ENCODE measurements at regions not wholly inside any gene's neighbourhood (a gene's known extent, or its start where the extent isn't known, plus 50 kb on each side); places are given as distances from the start of the nearest gene placed in this dataset.

DNA sequence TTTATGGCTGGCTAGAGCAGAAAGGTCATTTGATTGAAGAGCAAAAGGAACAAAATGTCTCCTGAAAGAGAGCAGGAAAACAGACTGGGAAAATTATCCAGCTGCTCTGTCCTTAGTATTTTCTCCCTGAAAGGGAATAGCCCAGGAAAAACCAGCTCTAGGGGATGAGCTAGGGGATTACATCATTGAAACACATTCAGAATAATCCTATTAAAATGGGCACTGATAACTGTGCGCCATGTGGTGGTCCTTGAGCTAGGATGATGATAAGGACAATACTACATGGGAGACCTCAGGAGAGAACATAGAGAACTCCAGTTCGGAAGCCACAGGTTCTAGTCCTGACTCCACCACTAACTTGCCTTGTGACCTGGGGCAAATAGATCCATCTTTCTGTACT is 873.8 kb downstream of the TYW1 start:
- H3K27ac ChIP-seq, result no peak overlapping the region
- no peaks in the 10 kb centered on the region for H3K4me1 ChIP-seq
- intact Hi-C loops (cut with DNase I; ENCODE audit: low total_unique reads), result no loop called here

DNA sequence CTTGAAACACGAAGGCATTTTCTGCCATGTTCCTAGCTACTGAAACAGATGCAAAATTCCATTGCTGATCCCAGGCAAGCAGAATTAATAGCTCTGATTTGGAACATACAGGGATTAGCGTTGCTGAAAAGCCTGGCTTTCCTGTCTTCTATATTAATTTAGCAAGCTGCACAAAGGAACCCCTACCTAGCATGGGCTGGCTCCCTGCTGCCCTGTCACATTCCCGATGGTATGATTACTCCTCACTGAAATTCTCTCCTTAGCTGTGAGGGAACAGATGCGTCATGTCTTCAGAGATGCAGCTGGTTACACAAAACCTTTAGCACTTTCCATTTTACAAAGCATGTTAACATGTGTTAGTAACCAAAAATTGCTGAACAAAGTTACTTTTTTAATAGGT is 878.9 kb downstream of the TYW1 start:
- Histone ChIP-seq H3K4me1 (no peaks in the 10 kb centered on the region), H3K36me3 (no peaks in the 10 kb centered on the region), H3K9me3 (no peaks in the 10 kb centered on the region), H3K4me3 (no peak overlapping the region), H3K27ac (no peak overlapping the region), H3K27me3 (no peaks in the 10 kb centered on the region)
- intact Hi-C loops (cut with DNase I; ENCODE audit: low total_unique reads), result no loop called here
- no peak for DNase-seq
- TF ChIP-seq, protein P1, sequence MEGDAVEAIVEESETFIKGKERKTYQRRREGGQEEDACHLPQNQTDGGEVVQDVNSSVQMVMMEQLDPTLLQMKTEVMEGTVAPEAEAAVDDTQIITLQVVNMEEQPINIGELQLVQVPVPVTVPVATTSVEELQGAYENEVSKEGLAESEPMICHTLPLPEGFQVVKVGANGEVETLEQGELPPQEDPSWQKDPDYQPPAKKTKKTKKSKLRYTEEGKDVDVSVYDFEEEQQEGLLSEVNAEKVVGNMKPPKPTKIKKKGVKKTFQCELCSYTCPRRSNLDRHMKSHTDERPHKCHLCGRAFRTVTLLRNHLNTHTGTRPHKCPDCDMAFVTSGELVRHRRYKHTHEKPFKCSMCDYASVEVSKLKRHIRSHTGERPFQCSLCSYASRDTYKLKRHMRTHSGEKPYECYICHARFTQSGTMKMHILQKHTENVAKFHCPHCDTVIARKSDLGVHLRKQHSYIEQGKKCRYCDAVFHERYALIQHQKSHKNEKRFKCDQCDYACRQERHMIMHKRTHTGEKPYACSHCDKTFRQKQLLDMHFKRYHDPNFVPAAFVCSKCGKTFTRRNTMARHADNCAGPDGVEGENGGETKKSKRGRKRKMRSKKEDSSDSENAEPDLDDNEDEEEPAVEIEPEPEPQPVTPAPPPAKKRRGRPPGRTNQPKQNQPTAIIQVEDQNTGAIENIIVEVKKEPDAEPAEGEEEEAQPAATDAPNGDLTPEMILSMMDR (IDR thresholded peaks at IDR 0.05), result no peak

More for the DNA sequence above, 873.8 kb downstream of the TYW1 start:
- DNase-seq, result no peak
- no peaks in the 10 kb centered on the region for H3K36me3 ChIP-seq
- no peak overlapping the region for H3K4me3 ChIP-seq
- TF ChIP-seq, protein P1 (IDR thresholded peaks at IDR 0.05), result no peak
- H3K27me3 ChIP-seq, result no peaks in the 10 kb centered on the region
- no peaks in the 10 kb centered on the region for H3K9me3 ChIP-seq

DNA sequence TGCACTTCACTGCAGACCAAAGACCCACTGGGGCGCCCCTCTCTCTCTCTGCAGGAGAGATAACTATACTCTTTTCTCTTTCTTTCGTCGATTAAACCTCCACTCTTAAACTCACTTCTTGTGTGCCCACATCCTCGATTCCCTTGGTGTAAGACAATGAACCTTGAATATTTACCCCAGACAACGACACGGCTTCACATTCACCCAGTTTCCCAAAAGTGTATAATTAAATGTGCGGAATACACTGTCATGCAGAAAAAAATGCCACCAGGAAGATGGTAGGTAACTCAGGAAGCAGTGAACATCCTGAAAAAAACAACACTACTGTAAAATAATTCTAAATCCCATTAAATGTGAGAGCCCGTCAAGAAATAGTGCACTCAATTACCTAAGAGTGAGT is 882.2 kb downstream of the TYW1 start:
- intact Hi-C loops (cut with DNase I; ENCODE audit: low total_unique reads), result no loop called here
- no peaks in the 10 kb centered on the region for H3K4me1 ChIP-seq
- TF ChIP-seq, protein P1 (IDR thresholded peaks at IDR 0.05), result no peak
- no peaks in the 10 kb centered on the region for H3K9me3 ChIP-seq
- no peaks in the 10 kb centered on the region for H3K27me3 ChIP-seq
- H3K4me3 ChIP-seq, result no peak overlapping the region
- H3K36me3 ChIP-seq, result no peaks in the 10 kb centered on the region
- no peak for DNase-seq
- no peak overlapping the region for H3K27ac ChIP-seq

DNA sequence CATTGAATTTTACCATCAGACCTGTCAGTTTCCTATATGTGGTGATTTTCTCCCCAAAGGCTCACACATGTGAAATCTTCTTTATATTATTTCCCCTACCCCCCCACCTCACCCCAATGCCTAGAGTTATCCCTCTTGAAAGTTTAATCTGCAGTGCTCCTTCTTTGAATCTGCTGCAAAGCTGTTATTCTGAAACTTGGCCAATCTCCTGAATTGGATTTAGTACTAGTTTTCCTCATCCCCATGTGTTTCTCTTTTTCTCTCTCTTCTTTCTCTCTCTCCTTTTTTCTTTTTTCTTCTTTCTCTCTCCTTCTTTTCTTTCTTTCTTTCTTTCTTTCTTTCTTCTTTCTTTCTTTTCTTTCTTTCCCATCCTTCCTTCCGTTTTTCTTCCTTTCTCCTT is 886.2 kb downstream of the TYW1 start:
- no peak for DNase-seq
- Histone ChIP-seq H3K27ac (no peak overlapping the region), H3K4me3 (no peak overlapping the region), H3K4me1 (no peaks in the 10 kb centered on the region), H3K9me3 (peaks cover 0 to 4% (median 0%) of the 10 kb centered on the region in 3 donors), H3K27me3 (no peaks in the 10 kb centered on the region), H3K36me3 (no peaks in the 10 kb centered on the region)
- intact Hi-C loops (cut with DNase I; ENCODE audit: low total_unique reads), result no loop called here
- TF ChIP-seq, protein P1 (IDR thresholded peaks at IDR 0.05), result no peak

DNA sequence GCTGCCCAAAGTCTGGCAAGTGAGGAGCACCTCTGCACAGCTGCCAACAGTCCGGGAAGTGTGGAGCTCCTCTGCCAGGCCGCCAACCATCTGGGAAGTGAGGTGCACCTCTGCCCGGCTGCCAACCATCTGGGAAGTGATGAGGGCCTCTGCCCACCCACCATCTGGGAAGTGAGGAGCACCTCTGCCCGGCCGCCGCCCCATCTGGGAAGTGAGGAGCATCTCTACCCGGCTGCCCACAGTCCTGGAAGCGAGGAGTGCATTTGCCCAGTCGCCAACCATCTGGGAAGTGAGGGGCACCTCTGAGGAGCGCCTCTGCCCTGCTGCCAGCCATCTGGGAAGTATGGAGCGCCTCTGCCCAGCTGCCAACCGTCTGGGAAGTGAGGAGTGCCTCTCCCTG is 893.7 kb downstream of the TYW1 start:
- DNase-seq, result no peak
- TF ChIP-seq, protein P1 (IDR thresholded peaks at IDR 0.05), result no peak
- Histone ChIP-seq H3K4me1 (no peaks in the 10 kb centered on the region), H3K36me3 (no peaks in the 10 kb centered on the region), H3K27ac (no peak overlapping the region), H3K27me3 (no peaks in the 10 kb centered on the region), H3K9me3 (peaks cover 0 to 21% (median 4%) of the 10 kb centered on the region in 3 donors), H3K4me3 (no peak overlapping the region)
- intact Hi-C loops (cut with DNase I; ENCODE audit: low total_unique reads), result no loop called here

DNA sequence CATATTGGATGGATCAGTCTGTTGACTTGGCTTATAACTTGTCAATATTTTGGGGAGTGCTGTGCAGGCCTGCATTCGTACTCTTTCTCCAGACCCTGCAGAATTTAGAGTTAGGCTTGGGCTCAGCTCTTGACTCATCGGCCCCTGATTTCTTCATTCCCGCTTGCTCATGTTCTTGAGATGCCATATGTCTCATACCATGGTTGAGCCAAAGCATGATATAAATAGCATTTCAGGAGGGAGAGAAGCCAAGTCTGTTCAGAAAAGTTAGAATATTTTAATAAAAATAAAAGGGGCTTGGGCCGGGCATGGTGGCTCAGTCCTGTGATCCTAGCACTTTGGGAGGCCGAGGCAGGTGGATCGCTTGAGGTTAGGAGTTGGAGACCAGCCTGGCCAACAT is 898.1 kb downstream of the TYW1 start:
- no peak overlapping the region for H3K27ac ChIP-seq
- no peaks in the 10 kb centered on the region for H3K27me3 ChIP-seq
- H3K4me1 ChIP-seq, result no peaks in the 10 kb centered on the region
- no peak overlapping the region for H3K4me3 ChIP-seq
- peaks cover 0 to 4% (median under 1%) of the 10 kb centered on the region in 3 donors for H3K9me3 ChIP-seq
- TF ChIP-seq, protein P1 (IDR thresholded peaks at IDR 0.05), result no peak
- DNase-seq, result no peak
- H3K36me3 ChIP-seq, result no peaks in the 10 kb centered on the region
- intact Hi-C loops (cut with DNase I; ENCODE audit: low total_unique reads), result no loop called here
